NCI-H1436 treated with DMSO at 0.1 percent for 48 hours (cell line): ENCODE measurements at regions not wholly inside any gene's neighbourhood (a gene's known extent, or its start where the extent isn't known, plus 50 kb on each side); places are given as distances from the start of the nearest gene placed in this dataset.

Experiments
- DNase-seq: peaks from one replicate; lab custom pipeline; 2025; lab: John Stamatoyannopoulos, UW

DNA sequence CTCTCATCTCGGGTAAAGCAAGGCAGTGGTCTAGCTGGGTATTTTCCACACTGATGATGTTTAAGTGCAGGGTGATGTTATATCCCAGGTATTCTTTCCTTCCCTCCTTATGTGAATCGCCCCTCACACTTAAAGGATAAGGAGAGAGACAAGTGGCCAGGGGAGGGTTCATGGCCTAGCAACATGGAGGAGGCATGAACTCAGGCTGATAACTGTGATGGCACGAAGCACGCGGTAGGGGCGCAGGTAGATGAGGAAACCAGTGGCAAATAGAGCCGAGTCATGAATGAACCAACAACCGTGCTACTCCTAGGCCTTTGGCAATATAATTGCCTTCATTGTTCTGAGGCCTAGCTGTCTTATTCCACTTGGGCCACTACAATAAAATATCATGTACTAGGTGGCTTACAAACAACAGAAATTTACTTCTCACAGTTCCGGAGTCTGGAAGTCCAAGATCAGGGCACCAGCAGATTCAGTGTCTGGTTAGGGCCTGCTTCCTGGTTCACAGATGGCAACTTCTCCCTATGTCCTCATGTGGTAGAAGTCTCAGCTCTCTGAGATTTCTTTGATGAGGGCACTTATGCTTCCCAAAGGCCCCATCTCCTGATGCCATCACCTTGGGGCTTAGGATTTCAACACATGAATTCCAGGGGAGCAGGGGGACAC lies 56.0 kb upstream of the PIK3CG start:
- DNase-seq = no peak

DNA sequence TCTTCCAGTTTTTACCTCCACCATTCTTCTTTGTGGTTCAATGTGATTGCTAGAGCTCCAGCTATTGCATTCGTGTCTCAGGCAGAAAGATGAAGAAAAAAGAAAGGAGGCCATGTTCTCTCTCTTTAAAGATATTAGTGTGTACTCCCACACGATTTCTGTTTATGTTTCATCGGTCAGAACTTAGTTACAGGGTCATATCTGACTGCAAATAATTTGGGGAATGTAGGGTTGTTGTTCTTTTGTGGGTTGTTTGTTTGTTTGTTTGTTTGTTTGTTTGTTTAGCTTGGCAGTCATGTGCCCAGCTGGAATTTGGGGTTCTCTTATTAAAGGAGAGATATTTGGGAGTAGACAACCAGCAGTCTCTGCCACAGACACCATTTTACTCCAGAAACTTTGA lies 53.6 kb upstream of the PIK3CG start:
- DNase-seq = no peak

GRCh38 chr7:106812027-106812643 lies 52.9 kb upstream of the PIK3CG start:
- DNase-seq = no peak

DNA sequence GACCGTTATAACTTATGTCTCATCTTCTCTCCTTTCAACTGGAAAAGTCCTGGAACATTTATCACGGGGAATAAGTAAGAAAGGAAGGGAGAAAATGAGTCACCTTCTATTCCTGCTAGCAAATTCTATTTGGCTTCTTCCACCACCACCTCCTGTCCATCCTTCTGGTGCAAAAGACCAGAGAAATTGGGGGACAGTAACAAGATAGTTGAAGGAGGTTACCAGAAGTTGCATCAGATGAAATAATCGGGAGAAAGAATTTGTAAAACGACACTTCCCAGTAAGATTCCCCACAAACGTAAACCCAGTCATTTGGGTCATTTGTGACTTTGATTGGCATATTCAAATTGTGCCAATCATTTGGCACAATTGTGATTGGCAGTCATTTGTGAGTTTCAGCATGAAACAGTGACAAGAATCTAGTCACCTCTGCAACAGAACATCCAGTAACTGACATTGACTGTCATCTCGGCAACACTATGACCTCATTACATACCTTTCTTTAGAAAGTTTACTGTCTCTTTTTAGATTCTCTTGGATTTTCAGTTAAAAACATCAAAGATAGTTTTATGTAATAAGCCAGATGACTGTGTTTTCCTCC lies 51.3 kb upstream of the PIK3CG start:
- DNase-seq = no peak

GRCh38 chr7:106814887-106815286 lies 50.2 kb upstream of the PIK3CG start:
- no peak for DNase-seq
